HUES64 (cell line): ENCODE measurements at regions not wholly inside any gene's neighbourhood (a gene's known extent, or its start where the extent isn't known, plus 50 kb on each side); places are given as distances from the start of the nearest gene placed in this dataset.

Experiments used
- H3K27ac ChIP-seq: 2 replicates; pipeline ENCODE4 v1.7.0; 2013; ENCODE audit warnings: low read depth, low read length, inconsistent platforms
- H3K27me3 ChIP-seq: 2 replicates; pipeline ENCODE4 v1.6.1; 2013; ENCODE audit warnings: mild to moderate bottlenecking, low read length; ENCODE audit not compliant: insufficient read depth
- H3K36me3 ChIP-seq: 2 replicates; pipeline ENCODE4 v1.6.1; 2013; ENCODE audit warnings: mild to moderate bottlenecking, low read length; ENCODE audit not compliant: insufficient read depth
- H3K4me1 ChIP-seq: 2 replicates; pipeline ENCODE4 v1.6.1; 2013; ENCODE audit warnings: mild to moderate bottlenecking, low read length, moderate library complexity; ENCODE audit not compliant: insufficient read depth
- H3K4me3 ChIP-seq: 2 replicates; pipeline ENCODE4 v1.5.1; 2013; ENCODE audit warnings: mild to moderate bottlenecking, low read length, moderate library complexity
- H3K9ac ChIP-seq: 2 replicates; pipeline ENCODE4 v1.6.1; 2013; ENCODE audit warnings: mild to moderate bottlenecking, low read depth, low read length
- H3K9me3 ChIP-seq: 2 replicates; pipeline ENCODE4 v1.6.1; 2013; ENCODE audit warnings: low read depth, low read length; ENCODE audit not compliant: insufficient read depth
- WGBS: fragments of 150-250, 120-280 bp; methylation state at CpG from one replicate; pipeline ENCODE4 v1.1.7; 2013; ENCODE audit warnings: missing lambda C conversion rate; 5-methylcytosine and 5-hydroxymethylcytosine counted together

DNA sequence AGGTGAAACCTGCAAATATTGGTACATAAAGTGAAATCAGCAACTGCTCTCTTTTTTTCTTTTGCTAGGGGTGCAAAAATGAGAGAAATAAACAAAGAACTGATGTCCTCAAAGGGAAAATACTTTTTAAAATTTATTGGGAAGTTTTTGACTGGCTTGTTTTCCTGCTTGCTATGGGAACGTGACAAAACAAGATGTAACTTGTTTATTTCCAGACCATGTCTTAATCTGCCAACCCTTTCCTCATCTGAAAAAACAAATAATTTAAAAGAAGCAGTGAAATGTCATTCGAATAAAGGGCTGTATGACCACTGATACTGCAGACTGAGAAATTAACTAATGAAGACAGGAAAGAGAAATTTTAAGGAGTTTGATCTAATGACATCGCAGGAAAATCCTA lies 221.9 kb downstream of the CBLN4 start:
- no peaks in the 10 kb centered on the region for H3K27me3 ChIP-seq
- no peaks in the 10 kb centered on the region for H3K36me3 ChIP-seq
- peaks cover 99% of the 10 kb centered on the region for H3K9me3 ChIP-seq
- H3K9ac ChIP-seq: no peak overlapping the region
- WGBS: 64% methylated on average over 2 of the region's 3 CpGs
- H3K4me3 ChIP-seq: no peak overlapping the region
- H3K27ac ChIP-seq: no peak overlapping the region
- H3K4me1 ChIP-seq: no peaks in the 10 kb centered on the region

DNA sequence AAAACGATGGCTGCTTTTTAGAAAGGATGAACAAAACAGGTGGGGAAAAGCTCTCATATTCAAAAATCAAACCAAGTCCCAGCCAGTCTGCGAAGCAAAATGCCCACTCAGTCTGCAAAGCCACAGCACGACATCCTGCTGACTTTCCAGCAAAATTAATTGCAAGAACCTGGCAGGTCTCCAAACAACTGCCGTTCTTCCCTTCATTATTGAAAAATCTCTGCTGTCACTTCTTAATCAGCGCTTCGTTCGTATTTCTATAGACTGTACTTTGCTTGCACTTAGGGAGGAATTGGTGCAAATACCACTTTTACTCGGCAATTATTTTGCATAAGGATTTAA lies 222.4 kb downstream of the CBLN4 start:
- WGBS: 79% methylated on average over 8 of the region's 8 CpGs

DNA sequence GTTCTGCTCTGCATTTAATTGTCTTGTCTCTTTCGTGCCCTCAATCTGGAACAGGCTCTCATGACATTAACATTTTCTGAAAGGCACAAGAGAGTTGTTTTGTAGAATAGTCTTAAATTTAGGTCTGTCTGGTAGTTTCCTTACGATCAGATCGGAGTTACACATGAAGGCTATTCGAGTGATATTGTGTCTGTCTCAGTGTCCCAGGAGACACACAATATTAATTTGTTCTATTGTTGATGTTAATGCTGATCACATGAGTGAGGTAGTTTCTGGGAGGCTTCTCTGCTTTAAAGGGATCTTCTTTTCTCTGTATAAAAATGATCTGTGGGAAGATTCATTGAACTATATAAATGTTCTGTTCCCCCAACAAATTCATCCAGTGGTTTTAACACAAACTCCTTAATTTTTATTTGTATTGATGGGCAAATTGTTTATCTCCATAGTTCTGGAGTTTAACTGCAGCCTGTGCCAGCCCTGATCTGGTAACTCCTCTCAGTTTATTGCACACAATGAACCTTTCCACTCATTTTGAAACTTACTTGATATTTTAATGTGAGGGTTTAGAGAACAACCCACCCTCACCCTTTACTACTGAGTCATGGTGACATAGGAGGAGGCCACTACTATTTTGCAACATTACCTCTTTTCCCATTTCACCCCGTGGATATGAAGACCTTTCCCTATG lies 223.0 kb downstream of the CBLN4 start:
- H3K9me3 ChIP-seq: peaks cover 99% of the 10 kb centered on the region
- H3K27ac ChIP-seq: no peak overlapping the region
- no peaks in the 10 kb centered on the region for H3K4me1 ChIP-seq
- no peaks in the 10 kb centered on the region for H3K27me3 ChIP-seq
- 84% methylated on average over 5 of the region's 5 CpGs for WGBS
- H3K4me3 ChIP-seq: no peak overlapping the region
- H3K36me3 ChIP-seq: no peaks in the 10 kb centered on the region
- H3K9ac ChIP-seq: no peak overlapping the region

More for the DNA sequence above, 222.4 kb downstream of the CBLN4 start:
- Histone ChIP-seq H3K4me1 (no peaks in the 10 kb centered on the region), H3K27me3 (no peaks in the 10 kb centered on the region), H3K27ac (no peak overlapping the region), H3K9ac (no peak overlapping the region), H3K4me3 (no peak overlapping the region), H3K9me3 (peaks cover 99% of the 10 kb centered on the region), H3K36me3 (no peaks in the 10 kb centered on the region)

DNA sequence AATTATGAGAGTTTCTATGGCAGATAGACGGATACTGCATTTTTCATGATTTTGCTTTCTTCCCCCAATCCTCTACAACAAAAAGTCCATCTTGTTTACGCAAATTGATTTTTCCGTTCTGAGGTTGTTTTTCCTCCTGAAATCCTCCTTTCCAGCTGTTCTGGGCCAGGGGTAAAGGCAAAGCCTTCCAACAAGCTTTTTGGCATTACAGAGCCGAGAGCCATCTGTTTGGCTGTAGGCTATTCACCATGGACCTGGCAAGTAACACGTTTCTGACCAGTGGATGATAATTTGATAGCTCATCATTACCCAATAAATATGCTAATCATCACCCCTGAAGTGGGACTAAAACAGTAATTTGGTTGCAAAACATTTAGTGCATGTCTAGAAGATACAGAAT lies 226.5 kb downstream of the CBLN4 start:
- WGBS: 75% methylated on average over 5 of the region's 5 CpGs
- Histone ChIP-seq H3K4me3 (no peak overlapping the region), H3K4me1 (no peaks in the 10 kb centered on the region), H3K27me3 (no peaks in the 10 kb centered on the region), H3K9me3 (peaks cover 99% of the 10 kb centered on the region), H3K9ac (no peak overlapping the region), H3K36me3 (no peaks in the 10 kb centered on the region), H3K27ac (no peak overlapping the region)

DNA sequence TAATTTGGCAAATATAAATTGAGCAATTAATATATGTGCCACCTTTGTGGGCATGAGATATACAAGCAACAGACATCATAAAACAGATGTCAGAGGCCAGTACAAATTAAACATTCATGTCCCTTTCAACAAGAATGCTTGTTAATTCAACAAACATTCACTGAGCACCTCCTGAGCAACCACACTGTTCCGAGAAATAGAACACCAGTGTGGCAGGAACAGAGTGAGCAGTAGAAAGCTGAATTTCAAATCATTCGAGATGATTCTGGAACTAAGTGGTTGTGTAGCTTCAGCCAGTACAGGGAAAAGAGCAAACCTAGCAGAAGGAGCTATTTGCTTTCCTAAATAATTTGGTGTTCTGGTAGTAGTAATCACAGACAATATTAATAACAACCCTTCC lies 227.7 kb downstream of the CBLN4 start:
- Histone ChIP-seq H3K36me3 (no peaks in the 10 kb centered on the region), H3K9ac (no peak overlapping the region), H3K27ac (no peak overlapping the region), H3K27me3 (no peaks in the 10 kb centered on the region), H3K9me3 (peaks cover 99% of the 10 kb centered on the region), H3K4me3 (peak overlapping the region; percentile 21; the same call in 1 of the 2 replicates), H3K4me1 (no peaks in the 10 kb centered on the region)
- WGBS: 90% methylated on average over 2 of the region's 2 CpGs

DNA sequence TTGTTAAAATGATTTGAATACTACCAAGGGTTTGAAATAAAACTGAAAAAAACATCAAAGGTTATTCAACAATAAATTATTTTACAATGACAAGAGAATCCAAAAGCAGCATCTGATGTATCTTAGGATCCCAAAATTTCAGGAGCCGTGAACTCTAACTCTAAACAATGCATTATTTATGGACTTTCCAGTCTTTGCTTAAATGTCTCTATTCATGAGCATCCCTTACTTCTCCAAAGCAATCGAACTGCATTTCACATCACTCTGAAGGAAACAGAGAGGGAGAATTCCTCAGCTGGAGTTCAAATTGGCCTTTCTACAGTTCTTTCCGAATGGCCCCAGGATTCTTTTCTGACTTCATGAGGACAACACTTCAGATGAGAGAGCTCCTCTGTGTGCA lies 229.1 kb downstream of the CBLN4 start:
- Histone ChIP-seq H3K4me1 (no peaks in the 10 kb centered on the region), H3K4me3 (no peak overlapping the region), H3K36me3 (no peaks in the 10 kb centered on the region), H3K9ac (no peak overlapping the region), H3K27me3 (no peaks in the 10 kb centered on the region), H3K9me3 (peaks cover 99% of the 10 kb centered on the region), H3K27ac (no peak overlapping the region)
- 83% methylated on average over 3 of the region's 3 CpGs for WGBS

DNA sequence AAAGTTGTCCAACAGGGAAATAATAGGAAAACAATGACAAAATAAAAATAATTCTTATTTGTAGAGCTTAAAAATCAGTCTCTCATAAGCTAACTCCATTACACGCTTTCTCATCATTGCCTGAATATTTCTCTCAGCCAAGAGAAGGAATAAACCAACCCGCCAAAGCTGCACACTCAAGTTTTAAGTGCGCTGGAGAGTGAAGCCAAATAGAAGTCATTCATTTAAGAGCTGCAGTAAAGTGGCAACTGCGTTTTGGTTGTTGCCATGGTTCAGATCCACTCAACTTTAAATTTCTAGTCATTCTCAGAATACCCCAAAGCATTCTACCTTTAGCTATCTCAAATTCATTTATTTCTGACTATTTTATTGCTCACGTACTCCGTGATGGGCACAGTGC lies 230.7 kb downstream of the CBLN4 start:
- H3K4me3 ChIP-seq: no peak overlapping the region
- no peaks in the 10 kb centered on the region for H3K27me3 ChIP-seq
- H3K36me3 ChIP-seq: no peaks in the 10 kb centered on the region
- peaks cover 94% of the 10 kb centered on the region for H3K9me3 ChIP-seq
- no peaks in the 10 kb centered on the region for H3K4me1 ChIP-seq
- no peak overlapping the region for H3K9ac ChIP-seq
- 77% methylated on average over 6 of the region's 6 CpGs for WGBS
- H3K27ac ChIP-seq: no peak overlapping the region

DNA sequence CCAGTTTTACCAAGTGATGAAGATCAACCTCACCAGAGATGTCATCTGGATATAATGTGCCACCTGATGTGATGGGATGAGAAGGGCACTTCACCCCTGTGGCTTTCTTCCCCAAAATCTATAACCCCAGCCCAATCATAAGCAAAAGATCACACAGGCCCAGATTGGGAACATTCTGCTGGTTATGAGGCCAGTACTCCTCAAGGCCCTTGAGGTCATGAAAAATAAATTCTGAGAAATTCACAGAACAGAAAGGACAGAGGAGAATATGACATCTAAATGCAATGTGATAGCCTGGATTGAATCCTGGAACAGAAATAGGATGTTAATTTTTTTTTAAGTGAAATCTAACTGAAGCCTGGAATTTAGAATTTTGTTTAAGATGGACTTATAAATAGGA lies 243.5 kb downstream of the CBLN4 start:
- Histone ChIP-seq H3K4me3 (no peak overlapping the region), H3K27me3 (no peaks in the 10 kb centered on the region), H3K9me3 (peaks cover 96% of the 10 kb centered on the region), H3K27ac (no peak overlapping the region), H3K4me1 (no peaks in the 10 kb centered on the region), H3K9ac (no peak overlapping the region), H3K36me3 (no peaks in the 10 kb centered on the region)

DNA sequence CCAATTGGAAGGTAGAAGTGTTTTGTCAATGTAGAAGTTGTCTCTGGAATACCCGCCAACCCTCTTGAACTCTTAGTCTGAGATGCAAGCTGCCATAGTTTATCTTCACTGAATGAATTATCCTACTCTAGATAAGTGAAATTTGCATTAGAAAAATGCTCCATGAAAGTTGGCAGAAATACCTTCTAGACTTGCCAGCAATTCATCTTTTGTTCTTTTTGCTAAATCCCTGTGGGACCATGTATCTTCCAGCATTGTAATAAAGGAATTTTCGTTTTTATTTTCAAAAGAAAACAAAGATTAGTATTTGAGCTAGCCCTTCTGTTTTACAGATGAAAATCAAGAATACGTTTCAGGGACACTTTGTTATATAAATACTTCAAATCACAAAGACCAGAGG lies 244.2 kb downstream of the CBLN4 start:
- no peak overlapping the region for H3K4me3 ChIP-seq
- peaks cover 90% of the 10 kb centered on the region for H3K9me3 ChIP-seq
- no peak overlapping the region for H3K27ac ChIP-seq
- H3K9ac ChIP-seq: no peak overlapping the region
- 75% methylated on average over 2 of the region's 3 CpGs for WGBS
- H3K36me3 ChIP-seq: no peaks in the 10 kb centered on the region
- H3K4me1 ChIP-seq: no peaks in the 10 kb centered on the region
- no peaks in the 10 kb centered on the region for H3K27me3 ChIP-seq

DNA sequence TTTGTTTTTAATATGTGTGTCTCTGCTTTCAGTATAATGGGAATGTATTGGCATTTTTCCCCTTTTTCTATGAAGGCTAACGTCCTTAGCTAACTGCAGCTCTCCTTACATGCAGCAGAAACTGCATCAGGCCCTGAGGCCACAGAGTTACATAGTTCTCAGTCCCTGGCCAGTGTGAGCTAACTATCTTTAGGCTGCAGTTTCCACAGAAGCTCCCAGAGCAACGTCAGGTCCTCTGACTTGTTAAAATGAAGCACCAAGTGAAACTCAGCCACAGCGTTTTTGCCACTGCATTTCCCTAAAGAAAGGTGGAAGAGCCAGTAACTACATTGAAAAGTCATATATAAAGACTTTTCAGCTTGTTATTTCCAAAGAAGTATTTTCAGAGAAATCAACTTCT lies 244.7 kb downstream of the CBLN4 start:
- no peaks in the 10 kb centered on the region for H3K27me3 ChIP-seq
- no peaks in the 10 kb centered on the region for H3K36me3 ChIP-seq
- WGBS: 58% methylated on average over 3 of the region's 3 CpGs
- H3K4me1 ChIP-seq: no peaks in the 10 kb centered on the region
- no peak overlapping the region for H3K9ac ChIP-seq
- H3K27ac ChIP-seq: no peak overlapping the region
- no peak overlapping the region for H3K4me3 ChIP-seq
- H3K9me3 ChIP-seq: peaks cover 90% of the 10 kb centered on the region

DNA sequence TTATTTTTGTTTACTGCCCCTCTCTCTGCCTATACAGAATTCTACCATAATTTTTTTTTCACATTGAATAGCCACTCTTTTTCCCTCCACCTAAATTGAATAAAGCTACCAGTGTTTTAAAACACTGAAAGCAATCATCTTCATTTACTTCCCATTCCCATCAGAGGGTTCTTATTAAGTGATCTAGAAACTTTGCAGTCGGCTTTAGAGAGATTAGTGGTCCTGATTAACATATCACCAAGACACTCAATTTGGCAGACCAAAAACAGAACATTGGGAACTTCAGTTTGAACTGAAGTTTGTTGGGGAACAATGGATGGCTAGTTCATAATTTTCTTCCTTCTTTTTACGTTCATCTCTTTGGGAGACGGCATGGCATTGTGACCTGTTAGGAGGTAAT lies 249.5 kb downstream of the CBLN4 start:
- 97% methylated on average over 3 of the region's 3 CpGs for WGBS
- Histone ChIP-seq H3K9me3 (peaks cover 77% of the 10 kb centered on the region), H3K4me1 (no peaks in the 10 kb centered on the region), H3K27me3 (no peaks in the 10 kb centered on the region), H3K9ac (no peak overlapping the region), H3K36me3 (no peaks in the 10 kb centered on the region), H3K4me3 (no peak overlapping the region), H3K27ac (no peak overlapping the region)

DNA sequence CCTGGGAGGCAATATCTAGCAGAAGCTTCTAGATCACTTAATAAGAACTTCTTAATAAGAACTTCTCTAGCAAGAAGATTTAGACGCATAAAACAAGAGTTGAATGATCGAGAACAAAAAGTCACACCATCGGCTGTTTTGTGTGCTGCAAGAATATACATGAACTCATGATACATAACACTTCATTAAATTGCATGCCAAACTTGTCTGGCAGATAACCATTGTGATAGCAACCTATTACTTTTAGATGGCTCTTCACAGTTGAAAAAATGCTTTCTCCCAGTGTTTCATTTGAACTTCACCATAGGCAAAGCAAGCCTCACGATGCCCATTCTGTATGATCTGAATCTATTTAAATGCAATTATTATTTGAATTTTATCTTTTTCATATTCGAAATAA lies 249.9 kb downstream of the CBLN4 start:
- Histone ChIP-seq H3K4me1 (no peaks in the 10 kb centered on the region), H3K36me3 (no peaks in the 10 kb centered on the region), H3K9ac (no peak overlapping the region), H3K27ac (no peak overlapping the region), H3K9me3 (peaks cover 77% of the 10 kb centered on the region), H3K27me3 (no peaks in the 10 kb centered on the region), H3K4me3 (no peak overlapping the region)
- WGBS: 83% methylated on average over 5 of the region's 5 CpGs
